ENCODE measurements at regions not wholly inside any gene's neighbourhood (a gene's known extent, or its start where the extent isn't known, plus 50 kb on each side); places are given as distances from the start of the nearest gene placed in this dataset.
"Not testable (repeated sequence)": the region's sequence is repeated elsewhere in the genome, so short reads cannot be mapped to it uniquely, and the experiment has no call there.

- no peak for ATAC-seq
Measured at GRCh38 chr12:128012110-128012509, 254.9 kb upstream of the TMEM132C start.

GRCh38 chr12:128015276-128015675, 251.7 kb upstream of the TMEM132C start:
- H3K9me3 Mint-ChIP-seq: peaks cover 9% of the 10 kb centered on the region
- DNase-seq (ENCODE audit: low spot score in 2 of 2): no peak
- no peak for ATAC-seq

More at GRCh38 chr12:128012110-128012509, 254.9 kb upstream of the TMEM132C start:
- no peaks in the 10 kb centered on the region for H3K4me1 Mint-ChIP-seq
- no peak overlapping the region for H3K4me3 Mint-ChIP-seq
- no peak overlapping the region for H3K27ac Mint-ChIP-seq
- H3K9me3 Mint-ChIP-seq: peaks cover 2% of the 10 kb centered on the region
- no peaks in the 10 kb centered on the region for H3K36me3 Mint-ChIP-seq
- no peak for DNase-seq (ENCODE audit: low spot score in 2 of 2)

GRCh38 chr12:128018067-128018466, 248.9 kb upstream of the TMEM132C start:
- Mint-ChIP-seq H3K4me1 (no peaks in the 10 kb centered on the region), H3K27ac (no peak overlapping the region), H3K4me3 (no peak overlapping the region), H3K36me3 (no peaks in the 10 kb centered on the region), H3K9me3 (peaks cover 11% of the 10 kb centered on the region)
- DNase-seq (ENCODE audit: low spot score in 2 of 2): no peak
- no peak for ATAC-seq

More at GRCh38 chr12:128015276-128015675, 251.7 kb upstream of the TMEM132C start:
- Mint-ChIP-seq H3K27ac (no peak overlapping the region), H3K4me3 (no peak overlapping the region), H3K36me3 (no peaks in the 10 kb centered on the region), H3K4me1 (no peaks in the 10 kb centered on the region)

GRCh38 chr12:128019996-128020544, 246.9 kb upstream of the TMEM132C start:
- Mint-ChIP-seq H3K36me3 (no peaks in the 10 kb centered on the region), H3K4me3 (no peak overlapping the region), H3K9me3 (peaks cover 11% of the 10 kb centered on the region), H3K27ac (no peak overlapping the region), H3K4me1 (no peaks in the 10 kb centered on the region)
- ATAC-seq: no peak
- DNase-seq (ENCODE audit: low spot score in 2 of 2): no peak

- Mint-ChIP-seq H3K27ac (no peak overlapping the region), H3K4me3 (no peak overlapping the region), H3K9me3 (peaks cover 12% of the 10 kb centered on the region), H3K4me1 (no peaks in the 10 kb centered on the region), H3K36me3 (no peaks in the 10 kb centered on the region)
- no peak for ATAC-seq
- no peak for DNase-seq (ENCODE audit: low spot score in 2 of 2)
Measured at GRCh38 chr12:128021561-128021960, 245.4 kb upstream of the TMEM132C start.

- Mint-ChIP-seq H3K4me1 (no peaks in the 10 kb centered on the region), H3K9me3 (peaks cover 13% of the 10 kb centered on the region), H3K27ac (no peak overlapping the region), H3K4me3 (no peak overlapping the region), H3K36me3 (no peaks in the 10 kb centered on the region)
- DNase-seq (ENCODE audit: low spot score in 2 of 2): no peak
- no peak for ATAC-seq
Measured at GRCh38 chr12:128025589-128026245, 241.3 kb upstream of the TMEM132C start.

- H3K9me3 Mint-ChIP-seq: peaks cover 13% of the 10 kb centered on the region
- no peak for ATAC-seq
- H3K4me1 Mint-ChIP-seq: no peaks in the 10 kb centered on the region
- H3K36me3 Mint-ChIP-seq: no peaks in the 10 kb centered on the region
- no peak overlapping the region for H3K27ac Mint-ChIP-seq
- no peak for DNase-seq (ENCODE audit: low spot score in 2 of 2)
- H3K4me3 Mint-ChIP-seq: no peak overlapping the region
Measured at GRCh38 chr12:128026696-128027574, 240.0 kb upstream of the TMEM132C start.

- H3K27ac Mint-ChIP-seq: no peak overlapping the region
- H3K4me1 Mint-ChIP-seq: no peaks in the 10 kb centered on the region
- no peaks in the 10 kb centered on the region for H3K36me3 Mint-ChIP-seq
- H3K9me3 Mint-ChIP-seq: peaks cover 9% of the 10 kb centered on the region
- ATAC-seq (no peak), DNase-seq (ENCODE audit: low spot score in 2 of 2) (no peak)
- no peak overlapping the region for H3K4me3 Mint-ChIP-seq
Measured at GRCh38 chr12:128033473-128033872, 233.5 kb upstream of the TMEM132C start.

GRCh38 chr12:128040971-128041370, 226.0 kb upstream of the TMEM132C start:
- H3K4me3 Mint-ChIP-seq: no peak overlapping the region
- H3K9me3 Mint-ChIP-seq: peaks cover 16% of the 10 kb centered on the region
- DNase-seq (ENCODE audit: low spot score in 2 of 2) (no peak), ATAC-seq (no peak)
- no peak overlapping the region for H3K27ac Mint-ChIP-seq
- H3K4me1 Mint-ChIP-seq: no peaks in the 10 kb centered on the region
- H3K36me3 Mint-ChIP-seq: no peaks in the 10 kb centered on the region

GRCh38 chr12:128042283-128042682, 224.7 kb upstream of the TMEM132C start:
- not testable (repeated sequence) for H3K4me1 Mint-ChIP-seq; H3K36me3 Mint-ChIP-seq; ATAC-seq; DNase-seq (ENCODE audit: low spot score in 2 of 2); H3K4me3 Mint-ChIP-seq; H3K27ac Mint-ChIP-seq
- peaks cover 16% of the 10 kb centered on the region for H3K9me3 Mint-ChIP-seq

GRCh38 chr12:128042825-128043224, 224.1 kb upstream of the TMEM132C start:
- no peaks in the 10 kb centered on the region for H3K36me3 Mint-ChIP-seq
- no peaks in the 10 kb centered on the region for H3K4me1 Mint-ChIP-seq
- no peak overlapping the region for H3K4me3 Mint-ChIP-seq
- no peak overlapping the region for H3K27ac Mint-ChIP-seq
- DNase-seq (ENCODE audit: low spot score in 2 of 2) (no peak), ATAC-seq (no peak)
- H3K9me3 Mint-ChIP-seq: peaks cover 17% of the 10 kb centered on the region

GRCh38 chr12:128043317-128043716, 223.7 kb upstream of the TMEM132C start:
- no peak overlapping the region for H3K4me3 Mint-ChIP-seq
- ATAC-seq: no peak
- no peaks in the 10 kb centered on the region for H3K36me3 Mint-ChIP-seq
- DNase-seq (ENCODE audit: low spot score in 2 of 2): no peak
- H3K27ac Mint-ChIP-seq: no peak overlapping the region
- H3K4me1 Mint-ChIP-seq: no peaks in the 10 kb centered on the region
- peaks cover 17% of the 10 kb centered on the region for H3K9me3 Mint-ChIP-seq

GRCh38 chr12:128047266-128048060, 219.5 kb upstream of the TMEM132C start:
- DNase-seq (ENCODE audit: low spot score in 2 of 2) (no peak), ATAC-seq (peak; percentile 26)
- no peak overlapping the region for H3K4me3 Mint-ChIP-seq
- no peak overlapping the region for H3K27ac Mint-ChIP-seq
- no peaks in the 10 kb centered on the region for H3K4me1 Mint-ChIP-seq
- peaks cover 10% of the 10 kb centered on the region for H3K9me3 Mint-ChIP-seq
- no peaks in the 10 kb centered on the region for H3K36me3 Mint-ChIP-seq

- Mint-ChIP-seq H3K36me3 (no peaks in the 10 kb centered on the region), H3K9me3 (peaks cover 3% of the 10 kb centered on the region), H3K27ac (no peak overlapping the region), H3K4me1 (no peaks in the 10 kb centered on the region), H3K4me3 (no peak overlapping the region)
- DNase-seq (ENCODE audit: low spot score in 2 of 2) (no peak), ATAC-seq (no peak)
Measured at GRCh38 chr12:128052331-128052730, 214.6 kb upstream of the TMEM132C start.

- no peaks in the 10 kb centered on the region for H3K36me3 Mint-ChIP-seq
- no peak overlapping the region for H3K4me3 Mint-ChIP-seq
- H3K4me1 Mint-ChIP-seq: no peaks in the 10 kb centered on the region
- no peak for ATAC-seq
- H3K9me3 Mint-ChIP-seq: peaks cover 3% of the 10 kb centered on the region
- H3K27ac Mint-ChIP-seq: no peak overlapping the region
- no peak for DNase-seq (ENCODE audit: low spot score in 2 of 2)
Measured at GRCh38 chr12:128052777-128053176, 214.2 kb upstream of the TMEM132C start.

Data from stimulated activated effector memory CD8-positive, alpha-beta T cell treated with anti-CD3 and anti-CD28 coated beads, Interleukin-12 subunit alpha, Interleukin-12 subunit beta, amount 100 ng/mL, for 72 hours (primary cell).